Rectal smooth muscle tissue (tissue), 1 donor: ENCODE measurements at regions not wholly inside any gene's neighbourhood (a gene's known extent, or its start where the extent isn't known, plus 50 kb on each side); places are given as distances from the start of the nearest gene placed in this dataset.
A peak's percentile ranks its signal among the peaks of the same experiment; 100 is the strongest.

Source experiments
- H3K27ac ChIP-seq: one replicate; pipeline ENCODE4 v1.7.0; 2013; ENCODE audit warnings: low read depth, low read length, inconsistent platforms
- H3K27me3 ChIP-seq: one replicate; pipeline ENCODE4 v1.7.0; 2013; ENCODE audit warnings: low read length; ENCODE audit not compliant: control insufficient read depth, insufficient read depth
- H3K36me3 ChIP-seq: one replicate; pipeline ENCODE4 v1.7.0; 2013; ENCODE audit warnings: low read length; ENCODE audit not compliant: control insufficient read depth, insufficient read depth
- H3K4me1 ChIP-seq: one replicate; pipeline ENCODE4 v1.7.0; 2013; ENCODE audit warnings: low read length; ENCODE audit not compliant: control insufficient read depth, insufficient read depth
- H3K4me3 ChIP-seq: one replicate; pipeline ENCODE4 v1.7.0; 2013; ENCODE audit warnings: low read length
- H3K9ac ChIP-seq: one replicate; pipeline ENCODE4 v1.7.0; 2013; ENCODE audit warnings: low read length

GRCh38 chr9:81417941-81418340 lies 271.4 kb downstream of the TLE1 start:
- Histone ChIP-seq H3K4me3 (no peak overlapping the region), H3K9ac (no peak overlapping the region), H3K4me1 (no peaks in the 10 kb centered on the region), H3K36me3 (no peaks in the 10 kb centered on the region), H3K27ac (no peak overlapping the region), H3K27me3 (no peaks in the 10 kb centered on the region)

DNA sequence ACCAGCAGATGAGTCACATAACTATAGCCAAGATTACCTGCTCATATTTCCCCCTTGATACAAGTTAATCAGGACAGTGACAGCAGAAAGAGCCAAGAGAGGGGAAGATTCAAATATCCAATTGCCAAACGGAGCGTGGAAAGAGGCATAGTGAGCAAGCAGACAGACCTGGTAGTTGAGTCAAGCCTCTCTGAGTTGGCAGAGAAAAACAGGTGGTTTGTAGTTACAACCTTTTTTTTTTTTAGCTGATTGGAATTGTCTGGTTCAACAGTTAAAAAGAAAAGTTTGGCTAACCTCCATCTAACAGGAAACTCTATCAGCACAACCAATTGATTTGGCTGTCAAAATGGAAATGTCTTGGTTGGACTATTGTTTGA lies 272.1 kb downstream of the TLE1 start:
- Histone ChIP-seq H3K9ac (no peak overlapping the region), H3K4me1 (no peaks in the 10 kb centered on the region), H3K27me3 (no peaks in the 10 kb centered on the region), H3K36me3 (no peaks in the 10 kb centered on the region), H3K27ac (no peak overlapping the region), H3K4me3 (no peak overlapping the region)

DNA sequence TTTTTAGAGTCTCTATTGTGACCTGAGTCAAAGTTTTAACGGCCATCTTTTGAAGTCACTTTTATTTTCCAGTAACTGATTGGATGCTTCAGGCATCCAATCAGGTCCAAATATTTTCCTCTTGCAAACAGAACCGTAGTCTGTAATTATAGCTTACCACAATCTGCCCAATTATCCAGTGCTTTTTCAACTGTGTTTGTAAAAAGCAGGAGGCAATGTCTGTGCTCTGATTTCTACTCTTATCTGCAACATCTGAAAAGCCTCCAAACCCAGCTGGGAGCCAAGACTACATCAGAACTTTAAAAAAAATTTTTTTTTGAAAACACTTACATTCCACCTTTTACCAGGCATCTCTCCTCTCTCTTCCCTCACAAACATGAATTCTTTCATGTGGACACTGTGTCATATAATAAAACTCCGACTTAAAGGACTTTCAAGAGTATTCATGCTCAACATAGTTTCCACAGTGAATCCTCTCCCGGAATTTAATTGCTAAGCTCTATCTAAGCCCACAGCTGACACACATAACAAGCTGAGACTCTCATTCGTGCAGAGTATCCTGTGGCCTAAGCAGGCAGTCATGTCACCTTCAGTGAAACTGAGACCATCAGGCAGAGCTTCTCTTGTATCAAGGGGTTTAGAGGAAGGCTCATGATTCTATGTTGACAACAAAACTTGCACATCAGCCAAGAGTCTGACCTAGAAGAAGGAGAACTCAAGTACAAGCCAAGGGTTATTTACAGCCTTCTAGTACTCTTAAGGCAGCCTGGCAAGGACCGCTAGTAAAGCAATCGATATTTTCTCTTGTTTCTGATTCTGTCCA lies 272.7 kb downstream of the TLE1 start:
- H3K4me3 ChIP-seq = no peak overlapping the region
- peak overlapping the region; percentile 35 for H3K27ac ChIP-seq
- no peaks in the 10 kb centered on the region for H3K27me3 ChIP-seq
- H3K9ac ChIP-seq = no peak overlapping the region
- no peaks in the 10 kb centered on the region for H3K36me3 ChIP-seq
- H3K4me1 ChIP-seq = no peaks in the 10 kb centered on the region

DNA sequence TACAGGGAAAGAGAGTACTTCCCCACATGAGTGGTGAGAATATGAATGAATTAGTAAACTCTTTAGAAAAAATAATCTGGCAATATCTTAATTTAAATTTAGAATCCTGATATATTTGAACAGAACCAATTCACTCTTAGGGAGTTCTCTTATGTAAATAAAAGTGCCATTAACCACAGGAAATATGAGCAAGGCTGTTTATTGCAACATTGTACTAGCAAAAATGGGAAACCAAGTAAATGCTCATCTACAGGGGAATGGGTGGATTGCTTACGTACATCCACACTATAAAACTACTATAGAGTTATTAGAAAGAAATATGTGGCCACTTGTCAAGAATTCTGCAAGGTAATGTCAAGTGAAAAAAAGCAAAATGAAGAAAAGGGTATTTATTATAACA lies 274.5 kb downstream of the TLE1 start:
- Histone ChIP-seq H3K4me1 (no peaks in the 10 kb centered on the region), H3K9ac (no peak overlapping the region), H3K4me3 (no peak overlapping the region), H3K36me3 (no peaks in the 10 kb centered on the region), H3K27me3 (no peaks in the 10 kb centered on the region), H3K27ac (no peak overlapping the region)

- Histone ChIP-seq H3K4me1 (no peaks in the 10 kb centered on the region), H3K4me3 (no peak overlapping the region), H3K27me3 (no peaks in the 10 kb centered on the region), H3K9ac (no peak overlapping the region), H3K27ac (no peak overlapping the region), H3K36me3 (no peaks in the 10 kb centered on the region)
Observed at GRCh38 chr9:81411961-81412360, 277.4 kb downstream of the TLE1 start.

DNA sequence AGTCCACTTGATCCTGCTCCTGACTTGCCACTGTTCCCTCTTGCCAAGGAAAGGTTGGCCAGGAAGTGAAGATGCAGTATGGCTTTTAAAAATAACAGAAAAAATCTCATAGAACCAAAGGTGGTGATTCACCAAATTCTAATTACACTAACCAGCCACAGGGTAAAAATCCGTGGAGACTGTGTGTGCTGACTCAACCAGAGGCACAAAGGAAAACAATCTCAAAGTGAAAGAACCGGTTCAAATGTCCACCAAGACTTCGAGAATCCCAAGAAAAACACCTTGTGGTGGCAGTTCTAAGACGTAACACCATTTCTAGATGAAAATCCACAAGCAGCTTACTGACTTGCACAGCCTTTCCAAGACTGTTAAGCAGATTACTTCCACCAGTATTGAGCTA lies 279.1 kb downstream of the TLE1 start:
- Histone ChIP-seq H3K4me3 (no peak overlapping the region), H3K9ac (no peak overlapping the region)

DNA sequence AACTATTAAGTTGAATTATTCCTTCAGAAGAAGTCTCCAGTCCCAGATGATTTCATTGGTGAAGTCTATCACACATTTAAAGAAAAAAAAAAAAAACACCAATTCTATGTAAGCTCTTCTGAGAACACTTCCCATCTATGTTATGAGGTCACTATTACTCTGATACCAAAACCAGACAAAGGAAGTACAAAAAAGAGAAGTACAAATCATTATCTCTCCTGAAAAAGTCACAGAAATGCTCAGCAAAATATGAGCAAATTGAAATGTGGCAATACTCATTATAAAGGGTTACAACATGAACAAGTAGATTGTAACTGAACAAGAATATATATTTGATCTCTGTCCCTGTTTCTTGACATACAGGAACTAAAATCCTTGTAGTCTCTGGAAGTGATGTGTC lies 280.4 kb downstream of the TLE1 start:
- Histone ChIP-seq H3K27me3 (no peaks in the 10 kb centered on the region), H3K4me1 (no peaks in the 10 kb centered on the region), H3K9ac (no peak overlapping the region), H3K4me3 (no peak overlapping the region), H3K27ac (no peak overlapping the region), H3K36me3 (no peaks in the 10 kb centered on the region)

More for the DNA sequence above, 279.1 kb downstream of the TLE1 start:
- no peak overlapping the region for H3K27ac ChIP-seq
- H3K4me1 ChIP-seq = no peaks in the 10 kb centered on the region
- H3K36me3 ChIP-seq = no peaks in the 10 kb centered on the region
- no peaks in the 10 kb centered on the region for H3K27me3 ChIP-seq

DNA sequence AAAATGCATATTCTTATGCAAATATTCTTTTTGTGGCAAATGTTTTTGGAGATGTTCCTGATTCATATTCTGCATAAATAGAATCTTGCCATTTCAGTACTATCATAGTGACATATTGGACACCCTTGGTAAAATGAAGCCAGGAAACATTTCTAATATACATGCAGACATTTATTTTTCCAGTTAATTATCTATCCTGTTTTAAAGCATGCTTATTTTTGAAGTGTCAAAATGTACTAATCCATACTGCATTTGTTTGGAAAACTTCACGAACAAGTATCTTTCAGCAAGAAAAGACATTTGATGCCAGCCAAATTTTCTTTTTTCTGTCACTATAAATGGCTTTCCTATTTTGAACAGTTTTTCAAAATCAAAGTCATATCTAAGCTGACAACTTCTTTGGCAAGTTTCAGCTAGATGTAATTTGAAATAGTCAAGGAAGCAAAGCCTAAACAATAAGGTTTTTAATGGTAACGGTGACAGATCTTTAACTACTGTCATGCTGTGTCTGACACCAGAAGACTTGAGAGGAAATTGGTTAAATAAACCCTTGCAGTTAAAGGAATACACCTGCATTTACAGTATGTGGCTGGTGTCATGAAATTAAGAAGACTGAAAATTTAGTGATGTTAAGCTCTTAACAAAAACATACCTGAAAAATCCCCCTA lies 284.3 kb downstream of the TLE1 start:
- Histone ChIP-seq H3K36me3 (no peaks in the 10 kb centered on the region), H3K4me1 (no peaks in the 10 kb centered on the region), H3K4me3 (no peak overlapping the region), H3K9ac (no peak overlapping the region), H3K27me3 (no peaks in the 10 kb centered on the region), H3K27ac (no peak overlapping the region)

DNA sequence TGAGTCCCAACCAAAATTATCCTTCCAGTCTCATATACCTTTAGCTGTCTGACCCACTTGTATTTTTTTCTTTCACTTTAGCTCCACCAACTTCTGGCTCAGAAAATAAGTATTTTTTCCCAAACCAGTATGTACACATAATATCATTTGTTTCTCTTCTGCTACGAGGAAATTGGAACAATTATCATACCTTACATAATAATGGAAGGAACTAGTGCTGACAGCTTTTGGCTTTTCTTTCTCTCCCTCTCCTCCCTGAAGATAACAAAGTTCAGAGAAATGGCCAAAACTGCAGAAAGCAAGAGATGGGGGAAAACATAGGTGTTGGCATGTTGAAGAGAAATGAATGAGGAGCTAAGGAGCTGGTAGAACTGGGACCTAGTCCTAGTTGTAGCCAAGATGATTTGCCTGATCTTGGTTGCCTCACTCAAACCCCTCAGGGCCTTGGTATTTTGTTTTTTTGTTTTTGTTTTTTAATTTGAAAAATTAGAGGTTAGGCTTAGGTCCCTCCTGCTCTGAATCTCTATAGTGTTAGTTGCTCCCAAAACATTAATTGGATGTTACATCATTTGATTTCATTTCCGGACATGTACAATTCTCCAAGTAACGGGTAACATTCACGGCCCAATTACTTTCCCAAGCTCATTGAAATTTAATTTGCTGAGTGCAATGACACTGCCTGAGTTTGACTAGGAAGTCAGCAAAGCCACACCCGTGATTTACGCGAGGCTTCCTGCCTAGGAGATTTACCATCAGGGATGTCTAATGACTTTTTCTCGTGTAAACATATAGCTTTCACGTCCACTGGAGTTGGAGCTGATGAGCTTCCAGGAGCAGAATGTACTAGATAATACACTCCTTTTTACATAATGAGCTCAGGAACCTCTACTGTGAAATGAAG lies 291.6 kb downstream of the TLE1 start:
- Histone ChIP-seq H3K36me3 (no peaks in the 10 kb centered on the region), H3K27me3 (no peaks in the 10 kb centered on the region), H3K27ac (no peak overlapping the region), H3K4me1 (peaks cover 8% of the 10 kb centered on the region), H3K9ac (no peak overlapping the region), H3K4me3 (no peak overlapping the region)

- no peak overlapping the region for H3K27ac ChIP-seq
- H3K4me1 ChIP-seq = peaks cover 8% of the 10 kb centered on the region
- H3K9ac ChIP-seq = no peak overlapping the region
- no peak overlapping the region for H3K4me3 ChIP-seq
- H3K36me3 ChIP-seq = no peaks in the 10 kb centered on the region
- no peaks in the 10 kb centered on the region for H3K27me3 ChIP-seq
Observed at GRCh38 chr9:81396528-81396927, 292.8 kb downstream of the TLE1 start.

DNA sequence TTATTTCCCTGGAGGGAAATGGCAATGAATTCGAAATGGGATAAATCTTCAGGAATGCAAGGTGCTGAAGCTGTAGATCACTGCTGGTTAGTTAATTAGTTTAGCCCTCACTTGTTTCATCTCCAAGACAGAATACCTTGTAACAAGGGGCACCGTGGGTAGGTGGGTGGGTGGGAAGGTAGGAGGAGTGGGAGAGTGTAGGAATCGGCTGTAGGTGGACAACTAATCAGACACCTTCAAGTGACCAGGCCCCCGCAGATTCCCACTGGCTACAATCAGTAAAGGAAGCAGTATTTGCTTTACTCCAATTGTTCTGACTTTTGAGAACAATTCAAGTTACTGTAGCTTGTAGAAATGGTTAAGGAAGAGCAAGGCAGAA lies 293.7 kb downstream of the TLE1 start:
- Histone ChIP-seq H3K9ac (no peak overlapping the region), H3K4me1 (peaks cover 8% of the 10 kb centered on the region), H3K36me3 (no peaks in the 10 kb centered on the region), H3K27me3 (no peaks in the 10 kb centered on the region), H3K27ac (no peak overlapping the region), H3K4me3 (no peak overlapping the region)

GRCh38 chr9:81394881-81395675 lies 294.3 kb downstream of the TLE1 start:
- peaks cover 8% of the 10 kb centered on the region for H3K4me1 ChIP-seq

More at GRCh38 chr9:81394881-81395675, 294.3 kb downstream of the TLE1 start:
- no peaks in the 10 kb centered on the region for H3K27me3 ChIP-seq
- H3K27ac ChIP-seq = no peak overlapping the region
- H3K36me3 ChIP-seq = no peaks in the 10 kb centered on the region
- no peak overlapping the region for H3K9ac ChIP-seq
- H3K4me3 ChIP-seq = no peak overlapping the region
